ENCODE measurements at regions not wholly inside any gene's neighbourhood (a gene's known extent, or its start where the extent isn't known, plus 50 kb on each side); places are given as distances from the start of the nearest gene placed in this dataset.

- in situ Hi-C loops (cut with MboI; ENCODE audit: low sequenced_read_pairs, unreplicated experiment) = no loop called here
- TF ChIP-seq CTCF (IDR thresholded peaks at IDR 0.05; ENCODE audit: borderline replicate concordance, control extremely low read depth, extremely low read depth, insufficient read depth, missing control alignments) = no peak
- DNase-seq (ENCODE audit: low spot score) = no peak
Measured at GRCh38 chr7:41148521-41148951, 554.4 kb downstream of the INHBA start.

GRCh38 chr7:41147606-41148485 is 555.0 kb downstream of the INHBA start:
- TF ChIP-seq CTCF (IDR thresholded peaks at IDR 0.05; ENCODE audit: borderline replicate concordance, control extremely low read depth, extremely low read depth, insufficient read depth, missing control alignments) = no peak
- no peak for DNase-seq (ENCODE audit: low spot score)
- in situ Hi-C loops (cut with MboI; ENCODE audit: low sequenced_read_pairs, unreplicated experiment) = no loop called here

- in situ Hi-C loops (cut with MboI; ENCODE audit: low sequenced_read_pairs, unreplicated experiment) = no loop called here
- DNase-seq (ENCODE audit: low spot score) = no peak
- TF ChIP-seq CTCF (IDR thresholded peaks at IDR 0.05; ENCODE audit: borderline replicate concordance, control extremely low read depth, extremely low read depth, insufficient read depth, missing control alignments) = no peak
Measured at GRCh38 chr7:41146429-41146828, 556.5 kb downstream of the INHBA start.

GRCh38 chr7:41145656-41146055 is 557.2 kb downstream of the INHBA start:
- TF ChIP-seq CTCF (IDR thresholded peaks at IDR 0.05; ENCODE audit: borderline replicate concordance, control extremely low read depth, extremely low read depth, insufficient read depth, missing control alignments) = no peak
- in situ Hi-C loops (cut with MboI; ENCODE audit: low sequenced_read_pairs, unreplicated experiment) = no loop called here
- no peak for DNase-seq (ENCODE audit: low spot score)

- in situ Hi-C loops (cut with MboI; ENCODE audit: low sequenced_read_pairs, unreplicated experiment) = no loop called here
- DNase-seq (ENCODE audit: low spot score) = no peak
- TF ChIP-seq CTCF (IDR thresholded peaks at IDR 0.05; ENCODE audit: borderline replicate concordance, control extremely low read depth, extremely low read depth, insufficient read depth, missing control alignments) = no peak
Measured at GRCh38 chr7:41142904-41143473, 559.9 kb downstream of the INHBA start.

GRCh38 chr7:41139789-41140188 is 563.1 kb downstream of the INHBA start:
- no peak for TF ChIP-seq CTCF (IDR thresholded peaks at IDR 0.05; ENCODE audit: borderline replicate concordance, control extremely low read depth, extremely low read depth, insufficient read depth, missing control alignments)
- no peak for DNase-seq (ENCODE audit: low spot score)
- in situ Hi-C loops (cut with MboI; ENCODE audit: low sequenced_read_pairs, unreplicated experiment) = no loop called here

All from GM13976 (cell line).